Stimulated activated CD8-positive, alpha-beta memory T cell treated with anti-CD3 and anti-CD28 coated beads, Interleukin-7, amount 100 ng/mL, for 48 hours (primary cell): ENCODE measurements at regions not wholly inside any gene's neighbourhood (a gene's known extent, or its start where the extent isn't known, plus 50 kb on each side); places are given as distances from the start of the nearest gene placed in this dataset.
"Not testable (repeated sequence)": the region's sequence is repeated elsewhere in the genome, so short reads cannot be mapped to it uniquely, and the experiment has no call there.

ENCODE experiments used
- DNase-seq, 2 donors: peaks; one replicate each; pipeline ENCODE4 v3.0.0-alpha.2; 2020; ENCODE audit warnings: low read depth in 1 of 2; ENCODE audit errors: extremely low read depth in 1 of 2

DNA sequence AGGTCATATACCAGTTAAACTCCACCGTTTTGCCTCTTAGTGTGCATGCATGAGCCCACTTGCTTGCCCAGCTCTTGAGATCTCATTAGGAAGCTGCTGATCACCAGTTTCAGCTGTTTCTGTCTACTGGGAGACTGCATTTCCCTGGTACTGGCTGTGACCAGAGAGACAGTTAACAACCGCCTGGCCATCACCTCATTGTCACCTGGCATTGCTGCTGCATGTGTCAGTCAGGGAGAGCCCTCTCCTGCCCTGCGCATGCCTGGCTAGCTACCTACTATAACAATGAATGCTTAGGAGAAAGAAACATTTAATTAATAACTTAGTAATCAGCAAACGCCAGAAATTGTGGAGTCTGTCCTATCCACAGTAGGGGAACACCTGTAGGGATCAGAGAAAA, 265.8 kb upstream of the CYRIA start:
- no peak for DNase-seq

DNA sequence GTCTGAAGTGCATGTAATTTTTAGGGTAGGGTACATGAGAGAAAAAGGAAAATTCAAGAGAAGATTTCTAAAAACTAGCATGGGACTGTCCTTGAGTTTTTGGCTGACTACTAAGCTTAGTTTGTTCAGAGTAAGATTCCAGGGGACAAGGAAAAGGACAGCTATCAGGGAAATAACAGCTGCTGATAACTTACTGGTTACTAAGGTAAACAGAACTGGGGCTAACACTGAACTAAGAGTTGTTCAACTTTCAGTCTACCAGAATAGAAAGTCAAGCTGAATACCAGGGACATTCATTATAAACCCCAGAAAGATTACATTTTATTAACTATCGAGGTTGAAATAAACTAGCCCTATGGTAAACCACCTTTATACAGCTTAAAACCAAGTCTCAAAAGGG, 261.8 kb upstream of the CYRIA start:
- no peak for DNase-seq

DNA sequence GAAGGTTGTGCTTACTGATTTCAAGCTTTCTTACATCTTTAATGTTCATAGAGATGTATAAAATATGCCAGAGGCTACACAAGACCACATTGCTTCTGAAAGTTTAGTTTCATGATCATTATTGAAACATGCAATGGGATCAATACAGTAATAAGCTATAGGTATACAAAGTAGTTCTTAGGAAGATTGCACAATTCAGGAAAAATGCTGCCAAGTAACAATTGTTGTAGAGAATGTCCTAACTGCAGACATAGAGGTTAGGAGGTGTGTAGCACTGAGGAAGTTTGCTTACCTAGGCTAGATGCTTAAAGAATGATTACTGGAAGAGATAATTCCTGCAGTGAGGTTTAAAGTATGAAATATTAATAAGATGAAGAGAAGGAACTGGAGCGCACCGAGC, 259.5 kb upstream of the CYRIA start:
- no peak for DNase-seq

DNA sequence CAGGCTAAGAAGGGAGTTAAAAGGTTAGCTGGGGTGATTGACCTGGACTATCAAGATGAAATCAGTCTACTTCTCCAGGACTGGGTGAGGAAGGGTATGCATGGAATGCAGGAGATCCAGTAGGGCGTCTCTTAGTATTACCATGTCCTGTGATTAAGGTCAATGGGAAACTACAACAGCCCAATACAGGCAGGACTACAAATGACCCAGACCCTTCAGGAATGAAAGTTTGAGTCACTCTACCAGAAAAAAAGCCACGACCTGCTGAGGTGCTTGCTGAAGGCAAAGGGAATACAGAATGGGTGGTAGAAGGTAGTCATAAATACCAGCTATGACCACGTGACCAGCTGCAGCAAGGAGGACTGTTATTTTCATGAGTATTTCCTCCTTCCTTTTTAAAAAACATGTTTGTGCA, 249.7 kb upstream of the CYRIA start:
- not testable (repeated sequence) for DNase-seq

GRCh38 chr2:16911746-16912145, 246.1 kb upstream of the CYRIA start:
- no peak for DNase-seq

DNA sequence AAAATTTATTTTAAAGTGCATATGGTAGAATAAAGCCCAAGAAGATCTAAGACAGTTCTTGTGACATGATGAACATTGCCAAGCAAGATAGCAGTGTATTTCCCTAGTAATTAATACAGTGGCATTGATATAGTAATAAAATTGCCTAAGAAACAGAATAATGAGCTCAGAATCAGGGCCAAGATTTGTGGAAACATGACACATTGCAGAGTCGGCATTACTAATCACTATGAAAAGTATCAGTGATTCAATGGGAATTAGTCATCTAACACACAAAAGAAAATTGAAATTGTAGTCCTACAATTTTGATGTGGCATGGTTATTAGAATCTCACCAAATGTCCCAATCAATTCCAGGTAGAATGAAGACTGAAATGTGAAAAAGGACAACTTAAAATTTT, 243.0 kb upstream of the CYRIA start:
- DNase-seq, result no peak

GRCh38 chr2:16907645-16908282, 242.1 kb upstream of the CYRIA start:
- no peak for DNase-seq

GRCh38 chr2:16905325-16905724, 239.7 kb upstream of the CYRIA start:
- DNase-seq, result not testable (repeated sequence)

DNA sequence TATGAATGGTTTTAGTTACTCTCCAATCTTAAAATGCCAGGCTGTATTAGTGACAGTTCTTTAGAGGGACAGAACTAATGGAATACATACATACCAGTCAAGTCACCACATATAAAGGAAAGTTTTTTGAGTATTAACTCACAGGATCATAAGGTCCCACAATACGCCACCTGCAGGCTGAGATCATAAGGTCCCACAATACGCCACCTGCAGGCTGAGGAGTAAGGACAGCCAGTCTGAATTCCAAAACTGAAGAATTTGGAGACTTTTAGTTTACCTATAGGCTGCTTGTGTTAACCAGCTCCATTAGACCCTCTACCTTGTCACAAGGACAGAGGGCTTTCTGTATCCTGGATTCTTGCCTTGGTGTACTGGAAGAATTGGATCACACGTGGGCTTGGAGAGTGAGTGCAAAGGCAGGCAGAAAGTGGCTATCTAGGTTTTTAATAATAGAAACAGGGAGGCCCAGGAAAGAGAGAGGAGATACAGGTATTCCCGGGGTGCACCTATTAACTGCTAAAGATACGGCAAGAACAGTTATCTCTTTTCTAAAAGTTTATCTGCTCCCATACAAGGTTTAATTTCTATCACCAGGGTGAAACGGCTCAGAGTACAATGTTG, 234.9 kb upstream of the CYRIA start:
- DNase-seq, result no peak

DNA sequence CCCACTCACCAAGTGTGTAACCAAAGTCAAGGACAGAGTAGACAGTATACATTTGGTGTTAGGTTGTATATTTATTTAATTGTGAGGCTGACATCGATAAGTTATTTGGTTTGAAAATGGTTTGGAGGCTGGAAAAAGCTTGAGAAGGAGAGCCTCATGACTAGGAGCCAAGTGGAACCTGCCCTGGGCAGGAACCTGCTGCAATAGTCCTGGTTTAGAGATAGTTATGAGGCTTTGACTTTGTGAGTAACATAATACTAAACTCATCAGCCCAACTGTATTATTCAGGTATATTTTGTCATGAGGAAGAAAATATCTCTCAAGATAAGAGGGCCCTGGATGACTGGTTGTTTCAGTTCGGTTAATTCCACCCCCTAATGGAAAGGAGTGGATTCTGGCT, 234.3 kb upstream of the CYRIA start:
- no peak for DNase-seq

GRCh38 chr2:16890081-16890480, 224.4 kb upstream of the CYRIA start:
- DNase-seq, result no peak

- no peak for DNase-seq
Observed at GRCh38 chr2:16885027-16885426, 219.4 kb upstream of the CYRIA start.

- DNase-seq, result no peak
Observed at GRCh38 chr2:16882706-16883105, 217.1 kb upstream of the CYRIA start.

DNA sequence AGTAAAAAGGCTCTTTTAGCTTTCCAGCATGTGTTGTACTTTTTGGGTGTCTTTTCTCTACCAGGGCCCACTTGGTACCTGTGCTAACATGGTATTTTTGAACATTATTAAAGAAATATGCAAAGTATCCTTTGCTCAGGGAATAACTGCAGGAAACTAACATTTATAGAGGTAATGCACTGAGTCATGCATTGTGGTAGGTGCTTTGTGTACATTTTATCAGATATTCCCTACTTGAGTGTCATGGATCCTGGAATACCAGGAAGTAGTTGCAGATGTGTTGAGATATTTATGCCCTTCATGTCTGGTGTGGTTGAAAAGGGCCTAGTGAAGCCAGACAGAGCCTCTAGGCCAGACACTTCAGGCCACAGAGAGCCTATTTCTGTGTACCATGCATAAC, 215.5 kb upstream of the CYRIA start:
- no peak for DNase-seq

DNA sequence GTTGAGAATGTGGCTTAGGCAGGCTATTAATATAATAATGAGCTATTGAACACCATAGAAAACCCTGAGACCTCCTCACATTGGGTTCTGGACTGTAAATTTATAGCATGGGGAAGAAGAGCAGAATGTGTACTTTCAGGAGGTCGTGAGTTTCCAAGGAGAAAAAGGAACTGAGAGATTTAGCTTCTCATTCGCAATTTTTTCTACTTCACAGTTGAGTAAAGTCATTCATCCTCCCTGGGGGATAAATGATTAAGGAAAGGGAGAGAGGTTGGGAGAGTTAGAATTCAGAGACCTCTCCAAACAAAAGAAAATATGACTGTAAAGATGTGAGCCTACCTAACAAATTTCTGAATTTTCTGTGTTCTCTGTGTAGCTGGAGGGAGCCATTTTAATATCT, 205.8 kb upstream of the CYRIA start:
- no peak for DNase-seq

GRCh38 chr2:16870491-16871076, 204.9 kb upstream of the CYRIA start:
- DNase-seq, result no peak

GRCh38 chr2:16869711-16870110, 204.1 kb upstream of the CYRIA start:
- no peak for DNase-seq

DNA sequence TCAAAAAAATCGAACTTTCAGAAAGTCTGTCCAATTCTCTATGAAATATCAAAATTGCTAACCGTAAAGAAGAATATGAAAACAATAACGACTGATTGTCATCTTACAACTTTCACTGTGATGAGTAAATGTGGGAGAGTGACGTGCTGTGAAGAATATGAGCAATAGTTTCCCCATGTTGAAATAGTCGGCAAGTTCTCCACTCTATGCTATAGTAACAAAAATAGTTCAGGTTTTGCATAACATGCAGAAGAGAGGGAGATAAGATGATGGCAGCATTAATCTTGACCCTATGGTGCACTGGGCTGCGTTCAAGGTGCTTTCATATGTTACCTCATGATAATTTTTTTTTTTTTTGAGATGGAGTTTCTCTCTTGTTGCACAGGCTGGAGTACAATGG, 196.8 kb upstream of the CYRIA start:
- DNase-seq, result no peak

DNA sequence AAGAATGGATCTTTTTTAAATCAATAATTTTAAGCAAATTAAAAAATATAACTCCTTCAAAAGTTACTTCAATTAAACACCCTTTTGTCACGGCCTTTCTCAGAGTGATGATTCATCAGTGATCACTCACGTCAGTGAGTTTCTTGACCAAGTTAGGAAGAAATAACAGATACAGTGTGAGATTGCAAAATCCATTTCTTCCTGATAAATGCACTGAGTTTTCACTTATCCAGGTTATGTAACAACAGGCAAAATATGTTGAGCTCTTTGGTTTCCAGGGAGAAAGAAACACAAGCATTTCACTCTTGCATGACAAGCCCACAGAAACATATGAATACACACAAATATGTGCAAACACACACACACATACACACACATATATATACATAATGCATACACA, 195.9 kb upstream of the CYRIA start:
- no peak for DNase-seq

GRCh38 chr2:16861111-16861510, 195.5 kb upstream of the CYRIA start:
- no peak for DNase-seq

- no peak for DNase-seq
Observed at GRCh38 chr2:16860627-16861026, 195.0 kb upstream of the CYRIA start.

DNA sequence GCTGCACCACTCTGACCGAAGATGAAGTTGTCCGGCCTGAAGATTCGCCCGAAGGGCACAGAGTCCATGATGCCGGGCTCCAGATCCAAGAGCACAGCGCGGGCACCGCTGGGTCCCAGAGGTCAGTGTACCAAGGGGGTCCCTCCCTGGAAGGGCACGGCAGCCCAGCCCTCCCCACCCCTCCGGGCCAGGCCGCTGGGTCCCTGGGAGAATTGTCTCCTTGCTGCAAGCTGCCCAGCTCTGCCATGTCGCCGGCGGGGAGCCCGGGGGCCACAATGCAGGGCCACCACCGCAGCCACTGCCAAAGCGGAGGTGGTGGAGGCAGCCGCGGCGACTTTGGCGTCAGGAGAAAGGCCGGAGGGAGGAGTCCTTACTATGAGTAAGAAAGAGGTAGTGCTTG, 189.5 kb upstream of the CYRIA start:
- no peak for DNase-seq

DNA sequence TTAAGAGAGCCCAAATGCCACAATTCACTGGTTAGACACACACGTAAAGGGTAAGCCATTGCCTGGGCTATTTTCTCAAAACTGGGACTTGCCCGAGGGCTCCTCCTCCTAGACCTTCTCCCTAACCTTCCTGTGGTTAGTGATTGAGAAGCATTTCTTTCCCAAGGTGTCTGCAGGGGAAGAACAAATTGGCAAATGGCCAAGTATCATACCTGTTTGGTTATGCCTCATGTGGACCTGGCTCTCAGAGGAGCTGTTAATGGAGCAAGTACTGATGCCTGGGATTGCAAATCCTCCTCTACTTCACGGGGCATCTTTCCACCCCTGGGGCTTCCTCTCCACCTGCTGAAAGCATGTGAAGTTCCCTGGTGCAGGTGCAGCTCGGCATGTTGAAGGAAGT, 187.5 kb upstream of the CYRIA start:
- DNase-seq, result no peak
